ENCODE measurements at regions not wholly inside any gene's neighbourhood (a gene's known extent, or its start where the extent isn't known, plus 50 kb on each side); places are given as distances from the start of the nearest gene placed in this dataset.

DNA sequence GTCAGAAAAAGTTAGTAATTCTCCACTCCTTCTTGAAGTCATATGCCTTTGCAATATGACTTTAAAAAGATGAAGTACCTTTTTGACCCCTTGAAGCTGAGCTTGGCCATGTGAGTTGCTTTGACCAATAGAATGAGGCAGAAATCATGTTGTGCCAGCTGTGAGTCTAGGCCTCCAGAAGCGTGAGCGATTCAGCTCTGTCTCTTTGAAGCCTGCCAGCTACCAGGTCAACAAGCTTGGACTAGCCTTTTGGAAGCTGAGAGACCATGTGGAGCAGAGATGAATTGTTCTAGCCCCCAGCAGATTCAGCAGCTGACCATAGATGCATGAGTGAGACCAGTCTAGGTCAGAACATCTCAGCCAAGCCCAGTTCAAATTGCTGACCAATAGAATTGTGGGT, 69.8 kb upstream of the EOMES start:
- TF ChIP-seq, protein P1, sequence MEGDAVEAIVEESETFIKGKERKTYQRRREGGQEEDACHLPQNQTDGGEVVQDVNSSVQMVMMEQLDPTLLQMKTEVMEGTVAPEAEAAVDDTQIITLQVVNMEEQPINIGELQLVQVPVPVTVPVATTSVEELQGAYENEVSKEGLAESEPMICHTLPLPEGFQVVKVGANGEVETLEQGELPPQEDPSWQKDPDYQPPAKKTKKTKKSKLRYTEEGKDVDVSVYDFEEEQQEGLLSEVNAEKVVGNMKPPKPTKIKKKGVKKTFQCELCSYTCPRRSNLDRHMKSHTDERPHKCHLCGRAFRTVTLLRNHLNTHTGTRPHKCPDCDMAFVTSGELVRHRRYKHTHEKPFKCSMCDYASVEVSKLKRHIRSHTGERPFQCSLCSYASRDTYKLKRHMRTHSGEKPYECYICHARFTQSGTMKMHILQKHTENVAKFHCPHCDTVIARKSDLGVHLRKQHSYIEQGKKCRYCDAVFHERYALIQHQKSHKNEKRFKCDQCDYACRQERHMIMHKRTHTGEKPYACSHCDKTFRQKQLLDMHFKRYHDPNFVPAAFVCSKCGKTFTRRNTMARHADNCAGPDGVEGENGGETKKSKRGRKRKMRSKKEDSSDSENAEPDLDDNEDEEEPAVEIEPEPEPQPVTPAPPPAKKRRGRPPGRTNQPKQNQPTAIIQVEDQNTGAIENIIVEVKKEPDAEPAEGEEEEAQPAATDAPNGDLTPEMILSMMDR (IDR thresholded peaks at IDR 0.05 in 8 of 11, conservative IDR thresholded peaks at IDR 0.05 in 3 of 11), result no peak
- no peak for TF ChIP-seq POLR2A (IDR thresholded peaks at IDR 0.05)
